ENCODE measurements at regions not wholly inside any gene's neighbourhood (a gene's known extent, or its start where the extent isn't known, plus 50 kb on each side); places are given as distances from the start of the nearest gene placed in this dataset.

- TF ChIP-seq CTCF (IDR thresholded peaks at IDR 0.05): no peak
- no peak for TF ChIP-seq POLR2A (IDR thresholded peaks at IDR 0.05)
Measured at GRCh38 chr5:144712090-144712489, 541.4 kb downstream of the KCTD16 start.
